Subcutaneous abdominal adipose tissue (tissue), 5 donors: ENCODE measurements at regions not wholly inside any gene's neighbourhood (a gene's known extent, or its start where the extent isn't known, plus 50 kb on each side); places are given as distances from the start of the nearest gene placed in this dataset.
A peak's percentile ranks its signal among the peaks of the same experiment; 100 is the strongest.
"Not testable (repeated sequence)": the region's sequence is repeated elsewhere in the genome, so short reads cannot be mapped to it uniquely, and the experiment has no call there.

ENCODE experiments used
- H3K27ac ChIP-seq: one replicate; pipeline ENCODE4 v1.7.0; 2013; ENCODE audit warnings: low read depth, mild to moderate bottlenecking, inconsistent platforms, low read length, moderate library complexity
- H3K27me3 ChIP-seq, 5 donors: one replicate each; pipeline ENCODE4 v1.7.0; 2013; ENCODE audit warnings: low read length in 5 of 5, inconsistent platforms in 1 of 5; ENCODE audit not compliant: control insufficient read depth in 5 of 5, insufficient read depth in 4 of 5
- H3K36me3 ChIP-seq, 5 donors: one replicate each; pipeline ENCODE4 v1.7.0; 2013; ENCODE audit warnings: low read length in 5 of 5; ENCODE audit not compliant: control insufficient read depth in 5 of 5, insufficient read depth in 5 of 5
- H3K4me1 ChIP-seq, 5 donors: one replicate each; pipeline ENCODE4 v1.7.0; 2013; ENCODE audit warnings: low read length in 5 of 5, mild to moderate bottlenecking in 3 of 5, moderate library complexity in 1 of 5; ENCODE audit not compliant: control insufficient read depth in 5 of 5, insufficient read depth in 5 of 5
- H3K4me3 ChIP-seq, 5 donors: one replicate each; pipeline ENCODE4 v1.7.0; 2013; ENCODE audit warnings: low read length in 5 of 5, low read depth in 1 of 5
- H3K9ac ChIP-seq, 5 donors: one replicate each; pipeline ENCODE4 v1.7.0; 2013; ENCODE audit warnings: low read length in 5 of 5, mild to moderate bottlenecking in 4 of 5, moderate library complexity in 3 of 5
- H3K9me3 ChIP-seq, 5 donors: one replicate each; pipeline ENCODE4 v1.7.0; 2013; ENCODE audit warnings: low read length in 5 of 5; ENCODE audit not compliant: control insufficient read depth in 5 of 5
- donor health status: healthy.
- donor health status: healthy.
- donor health status: healthy.
- donor health status: healthy.
- donor health status: healthy.

DNA sequence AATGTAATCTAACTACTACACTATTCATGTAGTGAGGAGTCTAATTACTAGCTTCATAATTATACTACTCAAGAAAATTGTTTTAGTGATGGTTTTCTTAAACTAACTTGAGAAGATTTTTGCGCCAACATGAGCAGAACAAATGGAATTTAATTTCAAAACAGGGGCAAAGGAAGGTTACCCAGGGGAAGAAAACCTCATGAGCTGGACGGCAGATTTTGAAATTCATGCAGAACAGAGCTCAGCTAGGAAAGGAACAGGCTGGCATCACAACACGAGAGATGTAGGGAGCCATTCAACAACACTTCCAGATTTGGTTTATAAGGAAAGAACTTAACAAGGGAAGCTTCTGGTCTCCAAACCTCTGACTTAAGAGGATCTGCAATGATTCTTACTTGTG, 235.3 kb upstream of the PRKCQ start:
- Histone ChIP-seq H3K4me3 (no peak overlapping the region), H3K9me3 (no peaks in the 10 kb centered on the region), H3K27ac (no peak overlapping the region), H3K36me3 (no peaks in the 10 kb centered on the region), H3K27me3 (no peaks in the 10 kb centered on the region), H3K4me1 (peaks cover 0 to 27% (median 0%) of the 10 kb centered on the region in 5 donors), H3K9ac (no peak overlapping the region)

DNA sequence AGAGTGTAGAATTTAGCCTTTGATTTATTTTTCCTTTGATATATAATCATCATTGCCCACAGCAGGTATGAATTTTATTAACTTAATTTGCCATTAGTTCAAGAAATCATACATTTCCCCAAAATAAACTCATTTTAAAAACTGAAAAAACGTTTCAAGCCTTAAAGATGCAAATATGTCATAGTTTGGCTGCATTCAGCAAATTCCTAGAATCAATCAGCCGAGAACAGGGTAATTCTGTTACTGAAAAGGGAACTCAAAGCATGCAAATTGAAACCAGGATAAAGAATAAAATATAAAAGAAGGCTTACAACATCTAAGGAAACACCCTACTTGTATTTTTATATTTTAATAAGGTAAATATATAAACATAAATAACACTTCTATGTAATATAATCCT, 233.8 kb upstream of the PRKCQ start:
- Histone ChIP-seq H3K4me3 (no peak overlapping the region), H3K9me3 (no peaks in the 10 kb centered on the region), H3K9ac (no peak overlapping the region), H3K27ac (peak overlapping the region; percentile 46), H3K36me3 (no peaks in the 10 kb centered on the region), H3K4me1 (peaks cover 0 to 27% (median 0%) of the 10 kb centered on the region in 5 donors), H3K27me3 (no peaks in the 10 kb centered on the region)

DNA sequence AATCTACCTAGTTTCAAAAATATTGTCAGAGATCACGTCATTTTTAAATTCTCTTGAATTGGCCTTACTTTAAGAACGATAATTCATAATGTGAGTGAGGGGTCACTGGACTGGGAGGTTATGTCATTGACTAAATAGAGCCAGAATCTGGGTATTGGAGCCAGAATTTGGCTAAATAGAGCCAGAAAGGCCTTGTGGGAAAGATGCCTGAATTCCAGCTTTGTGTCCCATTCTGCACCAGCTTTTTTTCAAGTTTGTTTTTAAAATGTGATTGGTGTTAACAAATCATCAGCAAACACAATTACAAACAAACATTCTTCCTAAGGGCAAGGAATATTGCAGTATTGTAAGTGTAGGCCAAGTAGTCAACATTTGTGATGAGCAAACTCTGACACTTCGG, 233.2 kb upstream of the PRKCQ start:
- no peaks in the 10 kb centered on the region for H3K36me3 ChIP-seq

DNA sequence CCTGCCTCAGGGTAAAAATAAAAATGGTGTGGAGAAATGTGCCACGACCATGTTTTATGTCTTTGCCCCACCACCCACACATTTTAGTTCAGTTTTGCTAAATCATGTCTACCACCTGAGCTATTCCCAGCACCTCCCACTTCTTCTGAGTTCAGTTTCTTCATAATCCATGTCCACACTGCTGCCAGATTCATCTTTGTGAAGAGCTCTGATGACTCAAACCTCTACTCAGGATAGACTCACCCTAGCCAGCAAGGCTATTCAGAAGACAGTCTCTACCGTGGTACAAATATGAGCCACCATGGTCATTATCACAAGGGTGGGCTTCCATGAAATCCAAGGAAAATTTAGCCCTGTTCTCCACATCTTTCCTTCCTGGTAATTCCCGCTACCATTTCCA, 231.1 kb upstream of the PRKCQ start:
- Histone ChIP-seq H3K27ac (no peak overlapping the region), H3K9me3 (no peaks in the 10 kb centered on the region), H3K9ac (no peak overlapping the region), H3K4me3 (no peak overlapping the region), H3K36me3 (no peaks in the 10 kb centered on the region), H3K4me1 (peaks cover 0 to 27% (median 0%) of the 10 kb centered on the region in 5 donors), H3K27me3 (no peaks in the 10 kb centered on the region)

More for the DNA sequence above, 233.2 kb upstream of the PRKCQ start:
- H3K9me3 ChIP-seq: no peaks in the 10 kb centered on the region
- peak overlapping the region; percentile 46 for H3K27ac ChIP-seq
- peaks cover 0 to 27% (median 0%) of the 10 kb centered on the region in 5 donors for H3K4me1 ChIP-seq
- H3K27me3 ChIP-seq: no peaks in the 10 kb centered on the region
- H3K4me3 ChIP-seq: no peak overlapping the region
- H3K9ac ChIP-seq: no peak overlapping the region

DNA sequence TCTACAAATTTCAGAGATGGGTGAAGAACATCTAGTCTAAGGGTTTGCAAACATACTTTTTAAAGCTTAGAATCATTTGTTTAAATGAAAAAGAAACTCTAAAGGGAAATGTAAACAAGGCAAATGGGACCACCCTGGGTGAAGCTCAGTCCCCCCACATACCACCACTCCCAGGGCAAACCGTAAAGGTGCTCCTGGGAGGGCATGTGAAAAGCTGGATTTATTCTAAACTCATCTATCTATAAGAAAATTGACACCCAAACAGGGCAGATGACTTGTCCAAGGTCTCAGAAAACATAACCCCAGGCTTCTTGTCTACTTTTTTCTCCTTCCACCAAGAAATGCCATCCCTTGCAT, 223.3 kb upstream of the PRKCQ start:
- H3K9ac ChIP-seq: no peak overlapping the region
- H3K4me3 ChIP-seq: no peak overlapping the region
- H3K27ac ChIP-seq: no peak overlapping the region
- H3K9me3 ChIP-seq: no peaks in the 10 kb centered on the region
- H3K36me3 ChIP-seq: no peaks in the 10 kb centered on the region
- no peaks in the 10 kb centered on the region for H3K4me1 ChIP-seq
- no peaks in the 10 kb centered on the region for H3K27me3 ChIP-seq

DNA sequence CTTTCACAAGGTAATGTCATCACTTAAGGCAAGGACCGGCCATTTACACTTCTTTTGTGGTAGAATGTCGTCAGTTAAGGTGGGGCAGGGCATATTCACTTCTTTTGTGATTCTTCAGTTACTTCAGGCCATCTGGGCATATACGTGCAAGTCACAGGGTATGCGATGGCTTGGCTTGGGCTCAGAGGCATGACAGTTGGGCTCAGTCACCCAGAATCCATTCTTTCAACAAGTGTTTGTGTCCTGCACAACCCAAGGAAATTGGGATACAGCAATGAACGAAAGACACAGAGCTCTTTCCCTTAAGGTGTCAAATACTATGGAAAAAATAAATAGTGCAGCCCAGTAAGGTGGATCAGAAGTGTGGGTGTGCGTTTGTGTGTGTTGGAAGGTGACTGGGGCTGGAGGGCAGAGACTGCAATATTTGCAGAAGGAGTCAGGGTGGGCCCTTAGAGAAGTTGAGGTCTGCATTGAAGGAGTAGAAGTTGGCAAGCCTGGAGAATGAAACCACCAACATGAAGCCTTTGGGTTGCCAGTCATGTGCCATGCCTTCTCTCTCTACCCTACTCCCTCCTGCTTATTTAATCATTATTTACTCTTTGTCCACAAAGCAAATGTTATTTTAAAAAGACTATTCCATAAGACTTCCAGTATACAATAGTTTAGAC, 222.8 kb upstream of the PRKCQ start:
- no peaks in the 10 kb centered on the region for H3K27me3 ChIP-seq
- no peaks in the 10 kb centered on the region for H3K4me1 ChIP-seq
- no peak overlapping the region for H3K4me3 ChIP-seq
- no peak overlapping the region for H3K27ac ChIP-seq
- no peaks in the 10 kb centered on the region for H3K36me3 ChIP-seq
- H3K9me3 ChIP-seq: no peaks in the 10 kb centered on the region
- no peak overlapping the region for H3K9ac ChIP-seq

DNA sequence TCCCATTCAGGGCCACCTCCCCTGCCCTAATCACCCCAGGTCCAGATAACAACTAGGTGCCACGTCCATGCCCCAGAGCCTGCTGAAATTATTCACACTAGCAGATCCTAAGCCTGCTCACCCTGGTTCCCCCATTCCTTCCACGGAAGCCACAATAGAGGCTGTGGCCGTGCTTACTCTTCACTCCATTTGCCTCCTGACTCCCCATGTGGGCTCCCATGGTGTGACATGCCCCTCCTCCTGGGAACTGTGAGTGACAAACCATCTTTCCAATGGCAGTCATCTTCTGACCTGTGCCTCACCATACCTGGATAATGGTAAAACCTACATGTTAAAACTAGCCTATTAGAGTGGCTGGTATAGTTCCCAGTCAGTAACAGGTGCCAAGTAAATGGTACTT, 216.2 kb upstream of the PRKCQ start:
- Histone ChIP-seq H3K36me3 (no peaks in the 10 kb centered on the region), H3K4me3 (no peak overlapping the region), H3K4me1 (no peaks in the 10 kb centered on the region)

DNA sequence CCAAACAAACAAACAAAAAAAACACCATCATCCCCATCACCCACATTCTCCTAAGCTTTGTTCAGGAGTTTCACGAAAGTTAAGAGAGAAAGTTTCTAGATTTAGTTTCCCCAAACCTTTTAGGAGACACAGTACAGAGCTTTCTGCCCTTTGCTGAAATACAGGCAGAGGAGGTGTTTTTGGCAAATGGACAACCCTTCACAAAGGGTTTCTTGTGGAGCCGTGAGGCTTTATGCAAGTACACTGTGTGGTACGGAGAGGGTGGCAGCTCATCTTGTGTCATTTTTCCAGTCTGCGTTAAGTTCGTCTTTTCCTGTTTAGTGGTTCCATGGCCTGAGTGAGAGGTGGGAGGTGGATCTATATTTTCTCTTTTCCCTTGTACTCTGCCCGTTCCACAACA, 215.5 kb upstream of the PRKCQ start:
- Histone ChIP-seq H3K4me3 (no peak overlapping the region), H3K27ac (no peak overlapping the region), H3K4me1 (no peaks in the 10 kb centered on the region)

More for the DNA sequence above, 216.2 kb upstream of the PRKCQ start:
- H3K9me3 ChIP-seq: no peaks in the 10 kb centered on the region
- no peaks in the 10 kb centered on the region for H3K27me3 ChIP-seq
- H3K9ac ChIP-seq: no peak overlapping the region
- no peak overlapping the region for H3K27ac ChIP-seq

DNA sequence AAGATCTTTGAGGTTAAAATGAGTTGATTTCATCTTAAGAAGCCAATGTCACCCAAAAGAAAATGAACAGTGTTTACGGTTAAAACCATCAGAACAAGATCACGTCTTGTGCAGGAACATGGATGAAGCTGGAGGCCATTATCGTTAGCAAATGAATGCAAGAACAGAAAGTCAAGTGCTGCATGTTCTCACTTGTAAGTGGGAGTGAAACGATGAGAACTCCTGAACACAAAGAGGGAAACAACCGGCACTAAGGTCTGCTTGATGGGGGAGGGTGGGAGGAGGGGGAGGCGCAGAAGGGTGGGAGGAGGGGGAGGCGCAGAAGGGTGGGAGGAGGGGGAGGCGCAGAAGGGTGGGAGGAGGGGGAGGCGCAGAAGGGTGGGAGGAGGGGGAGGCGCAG, 214.8 kb upstream of the PRKCQ start:
- H3K4me3 ChIP-seq, H3K27me3 ChIP-seq, H3K4me1 ChIP-seq, H3K9me3 ChIP-seq, H3K9ac ChIP-seq, H3K27ac ChIP-seq, H3K36me3 ChIP-seq: not testable (repeated sequence)

More for the DNA sequence above, 215.5 kb upstream of the PRKCQ start:
- Histone ChIP-seq H3K27me3 (no peaks in the 10 kb centered on the region), H3K9me3 (no peaks in the 10 kb centered on the region), H3K36me3 (no peaks in the 10 kb centered on the region), H3K9ac (no peak overlapping the region)

DNA sequence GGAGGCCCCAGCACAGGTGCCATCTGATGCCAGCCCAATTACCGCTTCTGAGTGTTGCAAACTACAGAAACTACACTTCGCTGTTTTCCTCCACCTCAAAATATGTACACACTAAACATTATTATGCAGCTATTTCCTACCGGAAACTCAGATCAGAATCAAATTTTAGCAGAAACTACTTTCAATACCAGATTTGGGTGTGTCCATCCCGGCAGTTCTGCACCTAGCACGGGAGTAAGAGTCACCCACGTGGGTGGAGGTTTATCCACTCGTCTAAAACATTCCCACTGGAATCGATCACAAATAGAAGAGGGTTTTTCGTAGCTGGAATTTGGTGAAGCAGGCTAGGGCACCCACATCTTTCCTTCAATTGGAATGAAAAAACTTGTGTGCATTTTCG, 214.4 kb upstream of the PRKCQ start:
- Histone ChIP-seq H3K27ac (no peak overlapping the region), H3K4me1 (no peaks in the 10 kb centered on the region), H3K9ac (no peak overlapping the region), H3K27me3 (peaks cover 0 to 5% (median 0%) of the 10 kb centered on the region in 5 donors), H3K4me3 (no peak overlapping the region), H3K36me3 (no peaks in the 10 kb centered on the region), H3K9me3 (no peaks in the 10 kb centered on the region)
